ENCODE measurements at regions not wholly inside any gene's neighbourhood (a gene's known extent, or its start where the extent isn't known, plus 50 kb on each side); places are given as distances from the start of the nearest gene placed in this dataset.

- TF ChIP-seq CTCF (IDR thresholded peaks at IDR 0.05) (no peak), POLR2A (IDR thresholded peaks at IDR 0.05) (no peak)
These were observed 219.2 kb upstream of the P2RY1 start for GRCh38 chr3:152615681-152616080.

All from uterus (tissue), 2 donors.